GM12875 (cell line): ENCODE measurements at regions not wholly inside any gene's neighbourhood (a gene's known extent, or its start where the extent isn't known, plus 50 kb on each side); places are given as distances from the start of the nearest gene placed in this dataset.

Source experiments
- H3K4me3 ChIP-seq: one replicate; pipeline ENCODE4 v1.5.1; 2011; ENCODE audit warnings: low read depth, low read length, control low read depth
- CTCF ChIP-seq: IDR thresholded peaks from 2 replicates; pipeline ENCODE4 v1.5.1; 2011; ENCODE audit warnings: low read depth, mild to moderate bottlenecking, control low read depth, inconsistent platforms, low read length, moderate library complexity, borderline replicate concordance; ENCODE audit not compliant: insufficient read depth

GRCh38 chr13:109918179-109918711 is 131.9 kb upstream of the IRS2 start:
- TF ChIP-seq CTCF = no peak
- H3K4me3 ChIP-seq = no peak overlapping the region

- no peak for TF ChIP-seq CTCF
- no peak overlapping the region for H3K4me3 ChIP-seq
Measured at GRCh38 chr13:109917422-109917821, 131.0 kb upstream of the IRS2 start.

GRCh38 chr13:109913936-109914510 is 127.6 kb upstream of the IRS2 start:
- H3K4me3 ChIP-seq = no peak overlapping the region
- TF ChIP-seq CTCF = no peak

- no peak for TF ChIP-seq CTCF
- H3K4me3 ChIP-seq = no peak overlapping the region
Measured at GRCh38 chr13:109913186-109913585, 126.8 kb upstream of the IRS2 start.

- no peak for TF ChIP-seq CTCF
- H3K4me3 ChIP-seq = no peak overlapping the region
Measured at GRCh38 chr13:109910194-109910593, 123.8 kb upstream of the IRS2 start.

GRCh38 chr13:109906976-109907375 is 120.6 kb upstream of the IRS2 start:
- TF ChIP-seq CTCF = no peak
- no peak overlapping the region for H3K4me3 ChIP-seq

- no peak overlapping the region for H3K4me3 ChIP-seq
- no peak for TF ChIP-seq CTCF
Measured at GRCh38 chr13:109904218-109904617, 117.8 kb upstream of the IRS2 start.
